ENCODE measurements at regions not wholly inside any gene's neighbourhood (a gene's known extent, or its start where the extent isn't known, plus 50 kb on each side); places are given as distances from the start of the nearest gene placed in this dataset.
A peak's percentile ranks its signal among the peaks of the same experiment; 100 is the strongest.

GRCh38 chr2:161075701-161076100 lies 84.5 kb upstream of the TANK start:
- WGBS, 2 donors = 89 to 95% methylated on average over 3 of the region's 3 CpGs
- no peak overlapping the region for H3K4me3 ChIP-seq (ENCODE audit: low read depth in 1 of 2, low read length in 2 of 2)
- H3K27me3 ChIP-seq (ENCODE audit: control insufficient read depth in 1 of 2, insufficient read depth in 2 of 2, low read length in 2 of 2) = no peaks in the 10 kb centered on the region
- H3K9me3 ChIP-seq (ENCODE audit: control insufficient read depth in 2 of 2, insufficient read depth in 1 of 2, low read depth in 1 of 2, low read length in 1 of 2) = no peaks in the 10 kb centered on the region
- H3K36me3 ChIP-seq (ENCODE audit: control insufficient read depth in 2 of 2, insufficient read depth in 2 of 2, low read length in 1 of 2) = no peaks in the 10 kb centered on the region
- peaks cover 0 to 3% of the 10 kb centered on the region in 2 donors for H3K4me1 ChIP-seq (ENCODE audit: control insufficient read depth in 2 of 2, insufficient read depth in 2 of 2, low read length in 1 of 2)
- no peak overlapping the region for H3K27ac ChIP-seq (ENCODE audit: low read depth in 2 of 2, low read length in 1 of 2)

- no peak overlapping the region for H3K4me3 ChIP-seq (ENCODE audit: low read depth in 1 of 2, low read length in 2 of 2)
- no peaks in the 10 kb centered on the region for H3K27me3 ChIP-seq (ENCODE audit: control insufficient read depth in 1 of 2, insufficient read depth in 2 of 2, low read length in 2 of 2)
- WGBS, 2 donors = 84 to 85% methylated on average over 9 of the region's 9 CpGs
- no peaks in the 10 kb centered on the region for H3K36me3 ChIP-seq (ENCODE audit: control insufficient read depth in 2 of 2, insufficient read depth in 2 of 2, low read length in 1 of 2)
- H3K9me3 ChIP-seq (ENCODE audit: control insufficient read depth in 2 of 2, insufficient read depth in 1 of 2, low read depth in 1 of 2, low read length in 1 of 2) = no peaks in the 10 kb centered on the region
- peak overlapping the region in 1 of 2 donors; percentile 55 for H3K27ac ChIP-seq (ENCODE audit: low read depth in 2 of 2, low read length in 1 of 2)
- H3K4me1 ChIP-seq (ENCODE audit: control insufficient read depth in 2 of 2, insufficient read depth in 2 of 2, low read length in 1 of 2) = peaks cover 0 to 3% of the 10 kb centered on the region in 2 donors
Measured at GRCh38 chr2:161076936-161077335, 83.3 kb upstream of the TANK start.

GRCh38 chr2:161077367-161078210 lies 82.6 kb upstream of the TANK start:
- H3K36me3 ChIP-seq (ENCODE audit: control insufficient read depth in 2 of 2, insufficient read depth in 2 of 2, low read length in 1 of 2) = no peaks in the 10 kb centered on the region

GRCh38 chr2:161078211-161078539 lies 82.1 kb upstream of the TANK start:
- no peak overlapping the region for H3K4me3 ChIP-seq (ENCODE audit: low read depth in 1 of 2, low read length in 2 of 2)

More at GRCh38 chr2:161077367-161078210, 82.6 kb upstream of the TANK start:
- H3K4me3 ChIP-seq (ENCODE audit: low read depth in 1 of 2, low read length in 2 of 2) = no peak overlapping the region
- peak overlapping the region; percentile 32 to 63 for H3K27ac ChIP-seq (ENCODE audit: low read depth in 2 of 2, low read length in 1 of 2)
- 46 to 48% methylated on average over 5 of the region's 5 CpGs for WGBS, 2 donors
- peaks cover 0 to 3% of the 10 kb centered on the region in 2 donors for H3K4me1 ChIP-seq (ENCODE audit: control insufficient read depth in 2 of 2, insufficient read depth in 2 of 2, low read length in 1 of 2)
- H3K9me3 ChIP-seq (ENCODE audit: control insufficient read depth in 2 of 2, insufficient read depth in 1 of 2, low read depth in 1 of 2, low read length in 1 of 2) = no peaks in the 10 kb centered on the region
- no peaks in the 10 kb centered on the region for H3K27me3 ChIP-seq (ENCODE audit: control insufficient read depth in 1 of 2, insufficient read depth in 2 of 2, low read length in 2 of 2)

GRCh38 chr2:161085149-161085548 lies 75.1 kb upstream of the TANK start:
- H3K27me3 ChIP-seq (ENCODE audit: control insufficient read depth in 1 of 2, insufficient read depth in 2 of 2, low read length in 2 of 2) = no peaks in the 10 kb centered on the region
- 45 to 59% methylated on average over 2 of the region's 2 CpGs for WGBS, 2 donors
- H3K36me3 ChIP-seq (ENCODE audit: control insufficient read depth in 2 of 2, insufficient read depth in 2 of 2, low read length in 1 of 2) = no peaks in the 10 kb centered on the region
- no peaks in the 10 kb centered on the region for H3K4me1 ChIP-seq (ENCODE audit: control insufficient read depth in 2 of 2, insufficient read depth in 2 of 2, low read length in 1 of 2)
- no peak overlapping the region for H3K27ac ChIP-seq (ENCODE audit: low read depth in 2 of 2, low read length in 1 of 2)
- no peak overlapping the region for H3K4me3 ChIP-seq (ENCODE audit: low read depth in 1 of 2, low read length in 2 of 2)
- H3K9me3 ChIP-seq (ENCODE audit: control insufficient read depth in 2 of 2, insufficient read depth in 1 of 2, low read depth in 1 of 2, low read length in 1 of 2) = no peaks in the 10 kb centered on the region

More at GRCh38 chr2:161078211-161078539, 82.1 kb upstream of the TANK start:
- Histone ChIP-seq H3K27ac (ENCODE audit: low read depth in 2 of 2, low read length in 1 of 2) (peak overlapping the region in 1 of 2 donors; percentile 63), H3K9me3 (ENCODE audit: control insufficient read depth in 2 of 2, insufficient read depth in 1 of 2, low read depth in 1 of 2, low read length in 1 of 2) (no peaks in the 10 kb centered on the region), H3K36me3 (ENCODE audit: control insufficient read depth in 2 of 2, insufficient read depth in 2 of 2, low read length in 1 of 2) (no peaks in the 10 kb centered on the region), H3K27me3 (ENCODE audit: control insufficient read depth in 1 of 2, insufficient read depth in 2 of 2, low read length in 2 of 2) (no peaks in the 10 kb centered on the region), H3K4me1 (ENCODE audit: control insufficient read depth in 2 of 2, insufficient read depth in 2 of 2, low read length in 1 of 2) (peaks cover 0 to 3% of the 10 kb centered on the region in 2 donors)
- WGBS, 2 donors = 24 to 55% methylated on average over 2 of the region's 2 CpGs

GRCh38 chr2:161088658-161089350 lies 71.4 kb upstream of the TANK start:
- Histone ChIP-seq H3K27ac (ENCODE audit: low read depth in 2 of 2, low read length in 1 of 2) (no peak overlapping the region), H3K27me3 (ENCODE audit: control insufficient read depth in 1 of 2, insufficient read depth in 2 of 2, low read length in 2 of 2) (no peaks in the 10 kb centered on the region), H3K9me3 (ENCODE audit: control insufficient read depth in 2 of 2, insufficient read depth in 1 of 2, low read depth in 1 of 2, low read length in 1 of 2) (no peaks in the 10 kb centered on the region), H3K4me1 (ENCODE audit: control insufficient read depth in 2 of 2, insufficient read depth in 2 of 2, low read length in 1 of 2) (no peaks in the 10 kb centered on the region), H3K36me3 (ENCODE audit: control insufficient read depth in 2 of 2, insufficient read depth in 2 of 2, low read length in 1 of 2) (no peaks in the 10 kb centered on the region), H3K4me3 (ENCODE audit: low read depth in 1 of 2, low read length in 2 of 2) (no peak overlapping the region)
- WGBS, 2 donors = 90 to 93% methylated on average over 4 of the region's 4 CpGs

- Histone ChIP-seq H3K4me3 (ENCODE audit: low read depth in 1 of 2, low read length in 2 of 2) (no peak overlapping the region), H3K36me3 (ENCODE audit: control insufficient read depth in 2 of 2, insufficient read depth in 2 of 2, low read length in 1 of 2) (no peaks in the 10 kb centered on the region), H3K27me3 (ENCODE audit: control insufficient read depth in 1 of 2, insufficient read depth in 2 of 2, low read length in 2 of 2) (no peaks in the 10 kb centered on the region), H3K9me3 (ENCODE audit: control insufficient read depth in 2 of 2, insufficient read depth in 1 of 2, low read depth in 1 of 2, low read length in 1 of 2) (no peaks in the 10 kb centered on the region), H3K4me1 (ENCODE audit: control insufficient read depth in 2 of 2, insufficient read depth in 2 of 2, low read length in 1 of 2) (no peaks in the 10 kb centered on the region), H3K27ac (ENCODE audit: low read depth in 2 of 2, low read length in 1 of 2) (no peak overlapping the region)
- WGBS, 2 donors = 59 to 63% methylated on average over 5 of the region's 5 CpGs
Measured at GRCh38 chr2:161090411-161090810, 69.8 kb upstream of the TANK start.

GRCh38 chr2:161095314-161095713 lies 64.9 kb upstream of the TANK start:
- 75 to 79% methylated on average over 3 of the region's 3 CpGs for WGBS, 2 donors
- H3K4me3 ChIP-seq (ENCODE audit: low read depth in 1 of 2, low read length in 2 of 2) = no peak overlapping the region
- no peaks in the 10 kb centered on the region for H3K4me1 ChIP-seq (ENCODE audit: control insufficient read depth in 2 of 2, insufficient read depth in 2 of 2, low read length in 1 of 2)
- H3K36me3 ChIP-seq (ENCODE audit: control insufficient read depth in 2 of 2, insufficient read depth in 2 of 2, low read length in 1 of 2) = no peaks in the 10 kb centered on the region
- no peaks in the 10 kb centered on the region for H3K9me3 ChIP-seq (ENCODE audit: control insufficient read depth in 2 of 2, insufficient read depth in 1 of 2, low read depth in 1 of 2, low read length in 1 of 2)
- H3K27me3 ChIP-seq (ENCODE audit: control insufficient read depth in 1 of 2, insufficient read depth in 2 of 2, low read length in 2 of 2) = no peaks in the 10 kb centered on the region
- no peak overlapping the region for H3K27ac ChIP-seq (ENCODE audit: low read depth in 2 of 2, low read length in 1 of 2)

- 46 to 50% methylated on average over 2 of the region's 2 CpGs for WGBS, 2 donors
- Histone ChIP-seq H3K4me1 (ENCODE audit: control insufficient read depth in 2 of 2, insufficient read depth in 2 of 2, low read length in 1 of 2) (no peaks in the 10 kb centered on the region), H3K27me3 (ENCODE audit: control insufficient read depth in 1 of 2, insufficient read depth in 2 of 2, low read length in 2 of 2) (no peaks in the 10 kb centered on the region), H3K9me3 (ENCODE audit: control insufficient read depth in 2 of 2, insufficient read depth in 1 of 2, low read depth in 1 of 2, low read length in 1 of 2) (no peaks in the 10 kb centered on the region), H3K4me3 (ENCODE audit: low read depth in 1 of 2, low read length in 2 of 2) (no peak overlapping the region), H3K27ac (ENCODE audit: low read depth in 2 of 2, low read length in 1 of 2) (no peak overlapping the region), H3K36me3 (ENCODE audit: control insufficient read depth in 2 of 2, insufficient read depth in 2 of 2, low read length in 1 of 2) (no peaks in the 10 kb centered on the region)
Measured at GRCh38 chr2:161096336-161096735, 63.9 kb upstream of the TANK start.

Data from esophagus (tissue), 2 donors.